Caco-2 (cell line): ENCODE measurements at regions not wholly inside any gene's neighbourhood (a gene's known extent, or its start where the extent isn't known, plus 50 kb on each side); places are given as distances from the start of the nearest gene placed in this dataset.

Experiments used
- BruUV-seq: library from RNA; stranded (reverse); fragments of 400-500 nt; replicated peaks from 2 replicates; lab custom pipeline; 2021; lab: Mats Ljungman, UMichigan
- CTCF ChIA-PET: fragments of 300-600 bp; sonication (Branson Sonifier 250); formaldehyde crosslinking; loops from one replicate; lab custom pipeline; 2022; ENCODE audit warnings: antibody characterized with exemption; lab: Charles Lee
- POLR2A ChIA-PET: fragments of 300-600 bp; sonication (Branson Sonifier 250); formaldehyde crosslinking; loops from one replicate; lab custom pipeline; 2022; ENCODE audit warnings: antibody characterized with exemption; lab: Charles Lee
- DNase-seq, 2 experiments: peaks; one replicate each; pipeline versions ENCODE4 v3.0.0 to v3.0.0-alpha.2; 2020 to 2022
- H3K27me3 ChIP-seq: replicated peaks from 2 replicates; pipeline ENCODE4 v1.6.0; 2011; ENCODE audit warnings: low read length; ENCODE audit not compliant: control insufficient read depth, insufficient read depth
- H3K36me3 ChIP-seq: 2 replicates; pipeline ENCODE4 v1.5.1; 2011; ENCODE audit warnings: low read length; ENCODE audit not compliant: control insufficient read depth, insufficient read depth
- H3K4me1 ChIP-seq: fragments of 250-450 bp; sonication (Bioruptor Pico); 2 replicates; pipeline ENCODE4 v1.5.1; 2020; ENCODE audit warnings: mild to moderate bottlenecking
- H3K4me3 ChIP-seq: 2 replicates; pipeline ENCODE4 v1.5.1; 2011; ENCODE audit warnings: low read depth, mild to moderate bottlenecking, control low read depth, low read length
- H3K9me3 ChIP-seq: fragments of 250-450 bp; sonication (Bioruptor Pico); 2 replicates; pipeline ENCODE4 v1.5.1; 2020; ENCODE audit warnings: mild to moderate bottlenecking, moderate library complexity
- H3K27ac Mint-ChIP-seq: one replicate; pipeline ENCODE4 v1.8.0; 2022; ENCODE audit warnings: mixed read lengths; ENCODE audit not compliant: unreplicated experiment
- H3K27me3 Mint-ChIP-seq: one replicate; pipeline ENCODE4 v1.8.0; 2022; ENCODE audit warnings: mixed read lengths; ENCODE audit not compliant: insufficient read depth, unreplicated experiment
- H3K36me3 Mint-ChIP-seq: one replicate; pipeline ENCODE4 v1.8.0; 2022; ENCODE audit warnings: mild to moderate bottlenecking, mixed read lengths; ENCODE audit not compliant: insufficient read depth, unreplicated experiment
- H3K4me1 Mint-ChIP-seq: one replicate; pipeline ENCODE4 v1.8.0; 2022; ENCODE audit warnings: low read depth, mixed read lengths; ENCODE audit not compliant: unreplicated experiment
- H3K4me3 Mint-ChIP-seq: one replicate; pipeline ENCODE4 v1.8.0; 2022; ENCODE audit warnings: mild to moderate bottlenecking, moderate library complexity, mixed read lengths; ENCODE audit not compliant: unreplicated experiment
- H3K9me3 Mint-ChIP-seq: one replicate; pipeline ENCODE4 v1.8.0; 2022; ENCODE audit warnings: mixed read lengths; ENCODE audit not compliant: unreplicated experiment
- intact Hi-C: fragments of 100-400 bp; cut with micrococcal nuclease; formaldehyde crosslinking; loops from one replicate; pipeline ENCODE4 v1.10.0; 2022; ENCODE audit not compliant: unreplicated experiment
- TF ChIP-seq, protein P1 (sequence below), 2 experiments: fragments of 200-600 bp in 1 of 2; IDR thresholded peaks; 1 replicate in 1 of 2; 2 replicates in 1 of 2; pipeline versions ENCODE4 v1.5.1 to v1.8.0; 2011 to 2022; ENCODE audit warnings: antibody characterized with exemption in 1 of 2, control low read depth in 1 of 2, inconsistent platforms in 1 of 2, low read depth in 1 of 2, low read length in 1 of 2, mild to moderate bottlenecking in 1 of 2, moderate library complexity in 1 of 2; ENCODE audit not compliant: insufficient read depth in 1 of 2, severe bottlenecking in 1 of 2, unreplicated experiment in 1 of 2

DNA sequence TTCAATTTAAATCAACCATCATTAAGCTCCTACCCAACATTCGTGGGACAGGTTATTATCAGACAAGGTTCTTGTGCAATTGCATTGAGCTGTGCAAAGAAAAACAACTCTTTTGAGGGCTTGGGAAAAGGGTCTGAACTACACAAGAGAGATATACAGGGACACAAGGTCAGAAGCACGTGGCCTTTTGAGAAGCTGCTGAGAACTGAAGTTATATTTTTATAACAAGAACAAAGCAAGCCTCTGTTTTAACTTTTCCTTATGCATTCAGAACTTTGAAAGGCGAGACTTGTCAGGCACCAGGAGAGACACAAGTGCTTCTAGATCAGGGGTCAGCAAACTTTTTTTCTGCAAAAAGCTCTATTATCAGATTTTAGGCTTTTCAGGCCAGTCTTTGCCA lies 274.8 kb upstream of the VCX start:
- H3K9me3 Mint-ChIP-seq, result no peaks in the 10 kb centered on the region
- Histone ChIP-seq H3K27me3 (no peaks in the 10 kb centered on the region), H3K9me3 (no peaks in the 10 kb centered on the region), H3K4me3 (no peak overlapping the region), H3K36me3 (no peaks in the 10 kb centered on the region), H3K4me1 (no peaks in the 10 kb centered on the region)
- TF ChIP-seq, protein P1, sequence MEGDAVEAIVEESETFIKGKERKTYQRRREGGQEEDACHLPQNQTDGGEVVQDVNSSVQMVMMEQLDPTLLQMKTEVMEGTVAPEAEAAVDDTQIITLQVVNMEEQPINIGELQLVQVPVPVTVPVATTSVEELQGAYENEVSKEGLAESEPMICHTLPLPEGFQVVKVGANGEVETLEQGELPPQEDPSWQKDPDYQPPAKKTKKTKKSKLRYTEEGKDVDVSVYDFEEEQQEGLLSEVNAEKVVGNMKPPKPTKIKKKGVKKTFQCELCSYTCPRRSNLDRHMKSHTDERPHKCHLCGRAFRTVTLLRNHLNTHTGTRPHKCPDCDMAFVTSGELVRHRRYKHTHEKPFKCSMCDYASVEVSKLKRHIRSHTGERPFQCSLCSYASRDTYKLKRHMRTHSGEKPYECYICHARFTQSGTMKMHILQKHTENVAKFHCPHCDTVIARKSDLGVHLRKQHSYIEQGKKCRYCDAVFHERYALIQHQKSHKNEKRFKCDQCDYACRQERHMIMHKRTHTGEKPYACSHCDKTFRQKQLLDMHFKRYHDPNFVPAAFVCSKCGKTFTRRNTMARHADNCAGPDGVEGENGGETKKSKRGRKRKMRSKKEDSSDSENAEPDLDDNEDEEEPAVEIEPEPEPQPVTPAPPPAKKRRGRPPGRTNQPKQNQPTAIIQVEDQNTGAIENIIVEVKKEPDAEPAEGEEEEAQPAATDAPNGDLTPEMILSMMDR (IDR thresholded peaks at IDR 0.05; ENCODE audit: insufficient read depth in 1 of 2, low read depth in 1 of 2, low read length in 1 of 2, severe bottlenecking in 1 of 2, unreplicated experiment in 1 of 2), result no peak
- no TSS peak for BruUV-seq
- no peaks in the 10 kb centered on the region for H3K4me1 Mint-ChIP-seq
- ChIA-PET CTCF (no interaction called here), POLR2A (no interaction called here)
- DNase-seq, result no peak
- no peak overlapping the region for H3K27ac Mint-ChIP-seq
- intact Hi-C loops, result no loop called here
- no peak overlapping the region for H3K4me3 Mint-ChIP-seq
- H3K36me3 Mint-ChIP-seq, result no peaks in the 10 kb centered on the region
- peaks cover 2% of the 10 kb centered on the region for H3K27me3 Mint-ChIP-seq

GRCh38 chrX:7552760-7553159 lies 290.2 kb upstream of the VCX start:
- Histone ChIP-seq H3K27me3 (no peaks in the 10 kb centered on the region), H3K9me3 (no peaks in the 10 kb centered on the region), H3K36me3 (no peaks in the 10 kb centered on the region), H3K4me3 (no peak overlapping the region), H3K4me1 (no peaks in the 10 kb centered on the region)
- H3K27me3 Mint-ChIP-seq, result peaks cover 7% of the 10 kb centered on the region
- H3K4me3 Mint-ChIP-seq, result no peak overlapping the region
- CTCF ChIA-PET, result no interaction called here
- no peak for DNase-seq
- no peaks in the 10 kb centered on the region for H3K4me1 Mint-ChIP-seq
- no peak overlapping the region for H3K27ac Mint-ChIP-seq
- H3K36me3 Mint-ChIP-seq, result no peaks in the 10 kb centered on the region
- no TSS peak for BruUV-seq
- POLR2A ChIA-PET, result no interaction called here
- intact Hi-C loops, result no loop called here
- H3K9me3 Mint-ChIP-seq, result no peaks in the 10 kb centered on the region
- TF ChIP-seq, protein P1 (IDR thresholded peaks at IDR 0.05; ENCODE audit: insufficient read depth in 1 of 2, low read depth in 1 of 2, low read length in 1 of 2, severe bottlenecking in 1 of 2, unreplicated experiment in 1 of 2), result no peak

DNA sequence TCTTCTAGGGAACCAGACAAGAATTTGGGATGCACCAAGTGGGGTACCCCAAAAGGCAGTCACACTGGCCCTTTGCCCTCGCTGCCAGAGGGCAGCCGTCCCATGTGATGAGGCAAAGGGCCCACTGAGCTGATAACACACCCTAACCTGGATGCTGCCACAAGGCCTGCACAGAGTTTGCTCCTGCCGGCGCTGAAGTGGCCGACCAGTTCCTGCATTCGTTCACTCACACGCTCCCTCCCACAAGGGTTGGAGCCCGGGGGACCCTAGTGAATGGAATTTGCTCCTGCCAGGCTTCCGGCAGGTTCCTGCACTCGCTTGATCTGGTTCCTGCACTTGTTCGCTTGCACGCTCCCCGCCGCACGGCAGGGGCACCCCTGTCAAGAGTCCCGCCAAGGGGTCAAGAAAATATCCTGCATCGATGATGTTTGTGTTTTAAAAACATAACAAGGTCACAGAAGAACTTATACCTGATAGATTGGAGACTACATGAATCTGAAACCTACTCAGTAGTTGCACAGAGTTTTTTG lies 296.4 kb upstream of the VCX start:
- intact Hi-C loops, result no loop called here
- POLR2A ChIA-PET, result no interaction called here
- no peak for DNase-seq
- BruUV-seq, result no TSS peak
- no peaks in the 10 kb centered on the region for H3K9me3 Mint-ChIP-seq
- H3K27me3 Mint-ChIP-seq, result no peaks in the 10 kb centered on the region
- no peaks in the 10 kb centered on the region for H3K36me3 Mint-ChIP-seq
- Histone ChIP-seq H3K4me3 (no peak overlapping the region), H3K27me3 (no peaks in the 10 kb centered on the region), H3K4me1 (no peaks in the 10 kb centered on the region), H3K36me3 (no peaks in the 10 kb centered on the region), H3K9me3 (no peaks in the 10 kb centered on the region)
- no peak overlapping the region for H3K4me3 Mint-ChIP-seq
- no peak overlapping the region for H3K27ac Mint-ChIP-seq
- no peaks in the 10 kb centered on the region for H3K4me1 Mint-ChIP-seq
- TF ChIP-seq, protein P1 (IDR thresholded peaks at IDR 0.05; ENCODE audit: insufficient read depth in 1 of 2, low read depth in 1 of 2, low read length in 1 of 2, severe bottlenecking in 1 of 2, unreplicated experiment in 1 of 2), result no peak
- CTCF ChIA-PET, result interaction anchor here (0.6 kb wide), 1 partner anchor 934 kb away, joined by 3 read pairs; no protein-coding TSS in a partner anchor
